ENCODE measurements at regions not wholly inside any gene's neighbourhood (a gene's known extent, or its start where the extent isn't known, plus 50 kb on each side); places are given as distances from the start of the nearest gene placed in this dataset.

- no peaks in the 10 kb centered on the region for H3K9me3 ChIP-seq (ENCODE audit: control insufficient read depth, low read length)
- H3K27ac ChIP-seq (ENCODE audit: low read depth in 1 of 2, low read length in 2 of 2): no peak overlapping the region
- peaks cover 0 to 1% of the 10 kb centered on the region in 2 donors for H3K27me3 ChIP-seq (ENCODE audit: control insufficient read depth in 1 of 2, insufficient read depth in 2 of 2, low read length in 1 of 2)
- H3K36me3 ChIP-seq (ENCODE audit: control insufficient read depth in 1 of 2, insufficient read depth in 2 of 2, low read length in 1 of 2): no peaks in the 10 kb centered on the region
- no peak for DNase-seq
- no peak overlapping the region for H3K4me3 ChIP-seq (ENCODE audit: low read length in 2 of 2)
- WGBS, 2 donors: 54 to 63% methylated on average over 10 of the region's 10 CpGs
- intact Hi-C loops (cut with DNase I): no loop called here
- no peak for ATAC-seq (ENCODE audit: low FRiP score)
- no peaks in the 10 kb centered on the region for H3K4me1 ChIP-seq (ENCODE audit: control insufficient read depth in 1 of 2, insufficient read depth in 2 of 2, low read length in 2 of 2)
Observed at GRCh38 chr6:9404351-9405146, 969.2 kb upstream of the SLC35B3 start.

GRCh38 chr6:9403736-9404135 is 968.4 kb upstream of the SLC35B3 start:
- Histone ChIP-seq H3K27ac (ENCODE audit: low read depth in 1 of 2, low read length in 2 of 2) (no peak overlapping the region), H3K4me1 (ENCODE audit: control insufficient read depth in 1 of 2, insufficient read depth in 2 of 2, low read length in 2 of 2) (no peaks in the 10 kb centered on the region), H3K27me3 (ENCODE audit: control insufficient read depth in 1 of 2, insufficient read depth in 2 of 2, low read length in 1 of 2) (peaks cover 0 to 1% of the 10 kb centered on the region in 2 donors), H3K9me3 (ENCODE audit: control insufficient read depth, low read length) (no peaks in the 10 kb centered on the region), H3K4me3 (ENCODE audit: low read length in 2 of 2) (no peak overlapping the region), H3K36me3 (ENCODE audit: control insufficient read depth in 1 of 2, insufficient read depth in 2 of 2, low read length in 1 of 2) (no peaks in the 10 kb centered on the region)
- intact Hi-C loops (cut with DNase I): no loop called here
- ATAC-seq (ENCODE audit: low FRiP score): no peak
- WGBS, 2 donors: 47 to 52% methylated on average over 2 of the region's 2 CpGs
- DNase-seq: no peak

- DNase-seq (no peak), ATAC-seq (ENCODE audit: low FRiP score) (no peak)
- H3K27me3 ChIP-seq (ENCODE audit: control insufficient read depth in 1 of 2, insufficient read depth in 2 of 2, low read length in 1 of 2): peaks cover 0 to 1% of the 10 kb centered on the region in 2 donors
- no peaks in the 10 kb centered on the region for H3K36me3 ChIP-seq (ENCODE audit: control insufficient read depth in 1 of 2, insufficient read depth in 2 of 2, low read length in 1 of 2)
- WGBS, 2 donors: 79 to 83% methylated on average over 1 of the region's 1 CpG
- H3K4me3 ChIP-seq (ENCODE audit: low read length in 2 of 2): no peak overlapping the region
- H3K4me1 ChIP-seq (ENCODE audit: control insufficient read depth in 1 of 2, insufficient read depth in 2 of 2, low read length in 2 of 2): no peaks in the 10 kb centered on the region
- no peaks in the 10 kb centered on the region for H3K9me3 ChIP-seq (ENCODE audit: control insufficient read depth, low read length)
- H3K27ac ChIP-seq (ENCODE audit: low read depth in 1 of 2, low read length in 2 of 2): no peak overlapping the region
- intact Hi-C loops (cut with DNase I): no loop called here
Observed at GRCh38 chr6:9401960-9402359, 966.6 kb upstream of the SLC35B3 start.

GRCh38 chr6:9399916-9400315 is 964.6 kb upstream of the SLC35B3 start:
- DNase-seq (no peak), ATAC-seq (ENCODE audit: low FRiP score) (no peak)
- H3K9me3 ChIP-seq (ENCODE audit: control insufficient read depth, low read length): no peaks in the 10 kb centered on the region
- no peak overlapping the region for H3K4me3 ChIP-seq (ENCODE audit: low read length in 2 of 2)
- no peaks in the 10 kb centered on the region for H3K4me1 ChIP-seq (ENCODE audit: control insufficient read depth in 1 of 2, insufficient read depth in 2 of 2, low read length in 2 of 2)
- no peak overlapping the region for H3K27ac ChIP-seq (ENCODE audit: low read depth in 1 of 2, low read length in 2 of 2)
- 87 to 90% methylated on average over 5 of the region's 5 CpGs for WGBS, 2 donors
- intact Hi-C loops (cut with DNase I): no loop called here
- H3K36me3 ChIP-seq (ENCODE audit: control insufficient read depth in 1 of 2, insufficient read depth in 2 of 2, low read length in 1 of 2): no peaks in the 10 kb centered on the region
- peaks cover 0 to 1% of the 10 kb centered on the region in 2 donors for H3K27me3 ChIP-seq (ENCODE audit: control insufficient read depth in 1 of 2, insufficient read depth in 2 of 2, low read length in 1 of 2)

- Histone ChIP-seq H3K27ac (ENCODE audit: low read depth in 1 of 2, low read length in 2 of 2) (no peak overlapping the region), H3K4me1 (ENCODE audit: control insufficient read depth in 1 of 2, insufficient read depth in 2 of 2, low read length in 2 of 2) (no peaks in the 10 kb centered on the region), H3K27me3 (ENCODE audit: control insufficient read depth in 1 of 2, insufficient read depth in 2 of 2, low read length in 1 of 2) (peaks cover 0 to 1% of the 10 kb centered on the region in 2 donors), H3K4me3 (ENCODE audit: low read length in 2 of 2) (no peak overlapping the region), H3K36me3 (ENCODE audit: control insufficient read depth in 1 of 2, insufficient read depth in 2 of 2, low read length in 1 of 2) (no peaks in the 10 kb centered on the region), H3K9me3 (ENCODE audit: control insufficient read depth, low read length) (no peaks in the 10 kb centered on the region)
- DNase-seq: peak in 1 of 2 donors; percentile 68
- intact Hi-C loops (cut with DNase I): no loop called here
- 16 to 20% methylated on average over 42 of the region's 42 CpGs for WGBS, 2 donors
- ATAC-seq (ENCODE audit: low FRiP score): no peak
Observed at GRCh38 chr6:9398767-9399373, 963.5 kb upstream of the SLC35B3 start.

GRCh38 chr6:9398071-9398766 is 962.9 kb upstream of the SLC35B3 start:
- 69 to 72% methylated on average over 15 of the region's 15 CpGs for WGBS, 2 donors

GRCh38 chr6:9388596-9388995 is 953.3 kb upstream of the SLC35B3 start:
- peaks cover 1% of the 10 kb centered on the region for H3K9me3 ChIP-seq (ENCODE audit: control insufficient read depth, low read length)
- ATAC-seq (ENCODE audit: low FRiP score) (no peak), DNase-seq (no peak)
- intact Hi-C loops (cut with DNase I): no loop called here
- H3K27ac ChIP-seq (ENCODE audit: low read depth in 1 of 2, low read length in 2 of 2): no peak overlapping the region
- no peaks in the 10 kb centered on the region for H3K27me3 ChIP-seq (ENCODE audit: control insufficient read depth in 1 of 2, insufficient read depth in 2 of 2, low read length in 1 of 2)
- H3K4me1 ChIP-seq (ENCODE audit: control insufficient read depth in 1 of 2, insufficient read depth in 2 of 2, low read length in 2 of 2): no peaks in the 10 kb centered on the region
- no peak overlapping the region for H3K4me3 ChIP-seq (ENCODE audit: low read length in 2 of 2)
- 84 to 85% methylated on average over 2 of the region's 2 CpGs for WGBS, 2 donors
- H3K36me3 ChIP-seq (ENCODE audit: control insufficient read depth in 1 of 2, insufficient read depth in 2 of 2, low read length in 1 of 2): no peaks in the 10 kb centered on the region

More at GRCh38 chr6:9398071-9398766, 962.9 kb upstream of the SLC35B3 start:
- ATAC-seq (ENCODE audit: low FRiP score) (no peak), DNase-seq (no peak)
- H3K36me3 ChIP-seq (ENCODE audit: control insufficient read depth in 1 of 2, insufficient read depth in 2 of 2, low read length in 1 of 2): no peaks in the 10 kb centered on the region
- no peaks in the 10 kb centered on the region for H3K4me1 ChIP-seq (ENCODE audit: control insufficient read depth in 1 of 2, insufficient read depth in 2 of 2, low read length in 2 of 2)
- no peak overlapping the region for H3K27ac ChIP-seq (ENCODE audit: low read depth in 1 of 2, low read length in 2 of 2)
- intact Hi-C loops (cut with DNase I): no loop called here
- H3K27me3 ChIP-seq (ENCODE audit: control insufficient read depth in 1 of 2, insufficient read depth in 2 of 2, low read length in 1 of 2): peaks cover 0 to 1% of the 10 kb centered on the region in 2 donors
- no peaks in the 10 kb centered on the region for H3K9me3 ChIP-seq (ENCODE audit: control insufficient read depth, low read length)
- H3K4me3 ChIP-seq (ENCODE audit: low read length in 2 of 2): no peak overlapping the region

- WGBS, 2 donors: 59 to 71% methylated on average over 2 of the region's 2 CpGs
- Histone ChIP-seq H3K27ac (ENCODE audit: low read depth in 1 of 2, low read length in 2 of 2) (no peak overlapping the region), H3K27me3 (ENCODE audit: control insufficient read depth in 1 of 2, insufficient read depth in 2 of 2, low read length in 1 of 2) (no peaks in the 10 kb centered on the region), H3K36me3 (ENCODE audit: control insufficient read depth in 1 of 2, insufficient read depth in 2 of 2, low read length in 1 of 2) (no peaks in the 10 kb centered on the region), H3K4me3 (ENCODE audit: low read length in 2 of 2) (no peak overlapping the region), H3K4me1 (ENCODE audit: control insufficient read depth in 1 of 2, insufficient read depth in 2 of 2, low read length in 2 of 2) (no peaks in the 10 kb centered on the region), H3K9me3 (ENCODE audit: control insufficient read depth, low read length) (no peaks in the 10 kb centered on the region)
- no peak for DNase-seq
- intact Hi-C loops (cut with DNase I): no loop called here
- ATAC-seq (ENCODE audit: low FRiP score): no peak
Observed at GRCh38 chr6:9380568-9380967, 945.2 kb upstream of the SLC35B3 start.
